ENCODE measurements at regions not wholly inside any gene's neighbourhood (a gene's known extent, or its start where the extent isn't known, plus 50 kb on each side); places are given as distances from the start of the nearest gene placed in this dataset.

DNA sequence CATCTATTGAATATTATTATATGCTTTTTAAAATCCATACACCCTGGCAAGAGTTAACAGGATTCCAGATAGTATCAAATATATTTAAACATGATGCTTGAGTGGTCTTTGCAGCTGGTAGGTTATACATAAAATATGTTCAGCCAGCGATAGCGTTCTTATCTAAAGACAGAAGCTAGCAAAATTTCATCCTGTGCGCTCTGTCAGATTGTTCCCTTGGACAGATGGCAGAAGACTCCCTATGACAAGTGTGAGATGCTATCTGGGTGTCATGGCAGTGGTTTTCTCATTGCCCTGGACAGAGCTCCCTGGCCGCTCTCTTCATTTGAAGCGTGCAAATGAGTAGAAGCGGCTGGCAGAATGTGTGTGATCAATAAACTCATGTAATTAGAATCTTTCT lies 175.2 kb upstream of the SOX14 start:
- TF ChIP-seq GATA2 (IDR thresholded peaks at IDR 0.05; ENCODE audit: low read depth, low read length) (peak; percentile 98), GATA3 (IDR thresholded peaks at IDR 0.05; ENCODE audit: low read depth, low read length) (peak; percentile 99)

Data from SH-SY5Y (cell line).